Subcutaneous abdominal adipose tissue (tissue), 5 donors: ENCODE measurements at regions not wholly inside any gene's neighbourhood (a gene's known extent, or its start where the extent isn't known, plus 50 kb on each side); places are given as distances from the start of the nearest gene placed in this dataset.
"Not testable (repeated sequence)": the region's sequence is repeated elsewhere in the genome, so short reads cannot be mapped to it uniquely, and the experiment has no call there.

ENCODE experiments used
- H3K27ac ChIP-seq: one replicate; pipeline ENCODE4 v1.7.0; 2013; ENCODE audit warnings: low read depth, mild to moderate bottlenecking, inconsistent platforms, low read length, moderate library complexity
- H3K27me3 ChIP-seq, 5 donors: one replicate each; pipeline ENCODE4 v1.7.0; 2013; ENCODE audit warnings: low read length in 5 of 5, inconsistent platforms in 1 of 5; ENCODE audit not compliant: control insufficient read depth in 5 of 5, insufficient read depth in 4 of 5
- H3K36me3 ChIP-seq, 5 donors: one replicate each; pipeline ENCODE4 v1.7.0; 2013; ENCODE audit warnings: low read length in 5 of 5; ENCODE audit not compliant: control insufficient read depth in 5 of 5, insufficient read depth in 5 of 5
- H3K4me1 ChIP-seq, 5 donors: one replicate each; pipeline ENCODE4 v1.7.0; 2013; ENCODE audit warnings: low read length in 5 of 5, mild to moderate bottlenecking in 3 of 5, moderate library complexity in 1 of 5; ENCODE audit not compliant: control insufficient read depth in 5 of 5, insufficient read depth in 5 of 5
- H3K4me3 ChIP-seq, 5 donors: one replicate each; pipeline ENCODE4 v1.7.0; 2013; ENCODE audit warnings: low read length in 5 of 5, low read depth in 1 of 5
- H3K9ac ChIP-seq, 5 donors: one replicate each; pipeline ENCODE4 v1.7.0; 2013; ENCODE audit warnings: low read length in 5 of 5, mild to moderate bottlenecking in 4 of 5, moderate library complexity in 3 of 5
- H3K9me3 ChIP-seq, 5 donors: one replicate each; pipeline ENCODE4 v1.7.0; 2013; ENCODE audit warnings: low read length in 5 of 5; ENCODE audit not compliant: control insufficient read depth in 5 of 5
- donor health status: healthy.
- donor health status: healthy.
- donor health status: healthy.
- donor health status: healthy.
- donor health status: healthy.

DNA sequence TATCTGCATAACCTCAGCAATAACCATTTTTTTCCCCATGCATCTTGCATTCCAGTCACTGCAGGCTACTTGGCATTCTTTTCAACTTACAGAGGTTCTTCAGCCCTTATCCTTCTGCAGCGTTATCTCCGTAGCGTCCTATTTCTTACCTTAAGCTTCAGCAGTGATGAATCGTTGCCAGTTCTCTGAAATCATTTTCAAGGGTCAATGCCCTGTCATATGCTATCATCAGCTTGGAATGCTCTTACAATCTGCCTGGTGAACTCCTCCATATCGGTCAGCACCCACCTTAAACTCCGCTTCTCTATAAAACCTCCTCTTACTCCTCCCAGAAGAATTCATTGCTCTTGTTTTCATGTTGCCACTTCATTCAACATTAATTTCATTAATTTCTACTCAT, 105.1 kb upstream of the DPH5 start:
- Histone ChIP-seq H3K27ac (no peak overlapping the region), H3K4me3 (no peak overlapping the region), H3K36me3 (no peaks in the 10 kb centered on the region), H3K4me1 (peaks cover 0 to 7% (median 0%) of the 10 kb centered on the region in 5 donors), H3K9ac (no peak overlapping the region), H3K9me3 (no peaks in the 10 kb centered on the region), H3K27me3 (peaks cover 0 to 4% (median 0%) of the 10 kb centered on the region in 5 donors)

DNA sequence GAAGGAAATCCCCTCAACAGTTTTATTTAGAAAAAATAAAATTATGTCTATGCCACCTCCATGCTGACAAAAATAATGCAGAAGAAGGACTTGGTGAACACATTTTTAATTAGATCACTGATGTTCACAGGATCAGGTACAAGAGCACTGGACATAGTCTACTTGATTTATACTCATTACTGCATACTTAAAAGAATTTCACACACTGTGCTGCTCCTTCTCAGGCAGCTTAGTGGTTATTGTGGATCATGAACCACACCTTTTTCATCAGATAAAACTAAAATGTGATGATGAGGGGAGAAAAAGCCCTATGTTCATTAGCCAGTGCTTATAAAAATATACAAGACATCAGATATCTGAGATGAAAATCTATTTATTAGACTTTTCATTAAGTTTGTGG, 103.3 kb upstream of the DPH5 start:
- Histone ChIP-seq H3K4me3 (no peak overlapping the region), H3K36me3 (no peaks in the 10 kb centered on the region), H3K27ac (no peak overlapping the region), H3K9ac (no peak overlapping the region), H3K4me1 (peaks cover 0 to 7% (median 0%) of the 10 kb centered on the region in 5 donors), H3K9me3 (no peaks in the 10 kb centered on the region), H3K27me3 (peaks cover 0 to 4% (median 0%) of the 10 kb centered on the region in 5 donors)

DNA sequence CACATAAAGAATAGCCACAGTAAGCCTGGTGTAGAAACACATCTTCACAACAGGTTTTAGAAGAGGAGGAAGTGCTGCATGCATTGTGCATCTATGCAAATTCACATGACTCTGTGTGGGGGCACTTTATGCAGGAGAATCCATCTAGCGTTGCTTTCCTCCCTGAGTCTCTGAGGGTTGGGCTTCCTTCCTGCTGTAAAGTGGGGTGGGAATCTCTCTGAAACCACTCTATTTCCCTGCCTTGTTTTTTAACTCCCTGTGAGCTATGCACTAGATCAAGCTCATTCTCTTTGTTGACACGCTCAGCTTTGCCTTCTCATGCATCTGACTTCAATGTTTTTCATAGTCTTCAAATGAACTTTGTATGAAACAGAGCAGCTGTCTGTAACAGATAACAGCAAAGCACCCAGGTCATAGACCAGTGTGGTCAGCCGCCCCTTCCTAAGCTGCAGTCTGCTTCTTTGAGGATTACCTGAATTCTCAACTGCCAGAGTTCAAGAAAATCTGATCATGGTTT, 102.7 kb upstream of the DPH5 start:
- no peaks in the 10 kb centered on the region for H3K36me3 ChIP-seq
- no peak overlapping the region for H3K27ac ChIP-seq

DNA sequence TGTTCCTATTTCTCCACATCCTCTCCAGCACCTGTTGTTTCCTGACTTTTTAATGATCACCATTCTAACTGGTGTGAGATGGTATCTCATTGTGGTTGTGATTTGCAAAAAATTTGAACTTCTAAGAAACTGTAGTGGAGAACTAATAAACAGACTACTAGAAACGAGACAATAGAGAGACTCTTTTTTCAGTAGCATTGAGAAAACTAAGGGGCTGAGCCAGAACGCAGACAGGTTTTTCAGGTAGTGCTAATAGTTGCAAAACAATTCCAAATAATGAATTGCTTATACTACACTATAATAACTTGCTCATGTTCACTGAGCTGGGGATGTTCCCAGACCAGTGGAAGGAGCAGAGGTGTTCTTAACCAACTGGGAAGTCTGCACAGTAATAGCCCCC, 98.8 kb upstream of the DPH5 start:
- Histone ChIP-seq H3K9me3 (no peaks in the 10 kb centered on the region), H3K27ac (no peak overlapping the region), H3K36me3 (no peaks in the 10 kb centered on the region), H3K27me3 (no peaks in the 10 kb centered on the region), H3K4me3 (no peak overlapping the region), H3K9ac (no peak overlapping the region), H3K4me1 (peaks cover 0 to 7% (median 0%) of the 10 kb centered on the region in 5 donors)

More for the DNA sequence above, 102.7 kb upstream of the DPH5 start:
- peaks cover 0 to 7% (median 0%) of the 10 kb centered on the region in 5 donors for H3K4me1 ChIP-seq
- no peaks in the 10 kb centered on the region for H3K9me3 ChIP-seq
- no peak overlapping the region for H3K4me3 ChIP-seq
- H3K9ac ChIP-seq: no peak overlapping the region
- peaks cover 0 to 4% (median 0%) of the 10 kb centered on the region in 5 donors for H3K27me3 ChIP-seq

DNA sequence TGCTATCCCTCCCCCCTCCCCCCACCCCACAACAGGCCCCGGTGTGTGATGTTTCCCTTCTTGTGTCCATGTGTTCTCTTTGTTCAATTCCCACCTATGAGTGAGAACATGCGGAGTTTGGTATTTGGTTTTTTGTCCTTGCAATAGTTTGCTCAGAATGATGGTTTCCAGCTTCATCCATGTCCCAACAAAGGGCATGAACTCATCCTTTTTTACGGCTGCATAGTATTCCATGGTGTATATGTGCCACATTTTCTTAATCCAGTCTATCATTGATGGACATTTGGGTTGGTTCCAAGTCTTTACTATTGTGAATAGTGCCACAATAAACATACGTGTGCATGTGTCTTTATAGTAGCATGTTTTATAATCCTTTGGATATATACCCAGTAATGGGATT, 98.3 kb upstream of the DPH5 start:
- not testable (repeated sequence) for H3K9ac ChIP-seq, H3K27me3 ChIP-seq, H3K36me3 ChIP-seq, H3K27ac ChIP-seq, H3K4me3 ChIP-seq, H3K4me1 ChIP-seq, H3K9me3 ChIP-seq

DNA sequence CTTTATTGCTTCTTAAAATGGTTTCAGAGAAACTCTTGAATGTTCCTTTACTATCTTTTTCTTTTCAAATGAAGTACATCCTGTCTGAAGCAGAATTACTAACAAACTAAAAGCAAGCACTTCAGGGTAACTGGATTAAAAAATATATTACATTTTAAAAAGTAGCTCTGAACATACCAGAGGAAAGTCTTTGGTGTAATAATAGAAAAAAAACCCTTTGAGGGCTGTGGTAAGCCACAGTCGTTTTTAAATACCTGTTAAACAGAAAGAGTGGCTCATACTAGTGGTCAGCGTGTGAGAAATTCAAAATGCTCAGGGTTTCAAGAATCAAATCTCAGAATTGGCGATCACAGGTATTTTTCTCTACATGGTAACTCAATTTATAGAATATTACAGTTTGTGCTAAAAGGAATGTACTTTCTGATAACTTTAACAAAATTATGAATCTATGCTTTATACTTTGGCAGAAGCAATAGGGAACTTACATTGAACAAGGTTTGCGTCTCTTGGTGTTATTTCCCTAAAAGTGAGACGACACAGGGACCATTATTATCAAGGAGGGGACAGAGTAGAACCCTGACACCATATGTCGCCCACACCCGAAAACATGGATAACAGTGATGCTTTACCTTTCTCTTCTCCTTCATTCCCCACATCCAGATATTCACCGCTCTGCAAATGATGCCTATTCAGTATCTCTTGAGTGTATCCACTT, 97.0 kb upstream of the DPH5 start:
- H3K36me3 ChIP-seq: no peaks in the 10 kb centered on the region
- no peaks in the 10 kb centered on the region for H3K4me1 ChIP-seq
- no peak overlapping the region for H3K27ac ChIP-seq
- H3K9ac ChIP-seq: no peak overlapping the region
- H3K4me3 ChIP-seq: no peak overlapping the region
- H3K9me3 ChIP-seq: no peaks in the 10 kb centered on the region
- H3K27me3 ChIP-seq: no peaks in the 10 kb centered on the region

DNA sequence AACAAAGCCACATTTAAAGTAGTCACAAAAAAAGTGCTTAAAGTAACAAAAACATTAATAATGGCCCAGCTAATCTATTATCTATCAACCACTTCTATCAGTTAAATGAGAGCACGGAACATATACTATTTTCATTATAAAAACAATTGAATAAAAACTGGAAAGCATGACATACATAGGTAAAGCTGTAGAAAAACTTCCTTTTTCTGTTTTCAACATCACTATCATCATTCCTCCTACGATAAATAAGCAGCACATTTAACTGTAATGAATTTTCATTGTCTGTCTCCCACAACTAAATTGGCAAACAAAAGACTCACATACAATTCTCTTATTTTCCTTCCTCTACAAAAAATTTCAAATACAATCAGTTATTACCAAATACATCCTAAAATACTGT, 96.4 kb upstream of the DPH5 start:
- H3K4me3 ChIP-seq: no peak overlapping the region
- no peaks in the 10 kb centered on the region for H3K27me3 ChIP-seq
- H3K9ac ChIP-seq: no peak overlapping the region
- H3K36me3 ChIP-seq: no peaks in the 10 kb centered on the region
- H3K9me3 ChIP-seq: no peaks in the 10 kb centered on the region
- no peaks in the 10 kb centered on the region for H3K4me1 ChIP-seq
- H3K27ac ChIP-seq: no peak overlapping the region

DNA sequence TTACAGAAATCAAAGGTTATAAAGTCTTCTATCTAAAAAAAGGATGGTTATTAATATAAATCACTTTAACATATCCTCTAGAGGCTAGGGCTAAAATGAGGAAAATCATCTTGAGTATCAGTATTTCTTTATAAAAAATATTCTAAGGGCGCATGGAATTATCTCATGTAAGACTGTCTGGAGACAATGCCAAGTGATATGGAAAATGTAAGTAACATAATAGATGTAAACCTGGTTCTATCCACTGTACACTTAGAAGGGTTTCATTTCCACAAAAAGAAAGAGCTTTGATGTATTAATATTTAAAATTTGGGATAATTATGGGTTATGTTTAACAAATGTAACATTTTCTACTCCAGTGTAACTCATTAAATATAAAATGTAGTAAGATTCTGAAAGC, 95.9 kb upstream of the DPH5 start:
- H3K9me3 ChIP-seq: no peaks in the 10 kb centered on the region
- no peaks in the 10 kb centered on the region for H3K4me1 ChIP-seq
- H3K9ac ChIP-seq: no peak overlapping the region
- no peak overlapping the region for H3K4me3 ChIP-seq
- no peaks in the 10 kb centered on the region for H3K27me3 ChIP-seq
- no peaks in the 10 kb centered on the region for H3K36me3 ChIP-seq
- no peak overlapping the region for H3K27ac ChIP-seq

DNA sequence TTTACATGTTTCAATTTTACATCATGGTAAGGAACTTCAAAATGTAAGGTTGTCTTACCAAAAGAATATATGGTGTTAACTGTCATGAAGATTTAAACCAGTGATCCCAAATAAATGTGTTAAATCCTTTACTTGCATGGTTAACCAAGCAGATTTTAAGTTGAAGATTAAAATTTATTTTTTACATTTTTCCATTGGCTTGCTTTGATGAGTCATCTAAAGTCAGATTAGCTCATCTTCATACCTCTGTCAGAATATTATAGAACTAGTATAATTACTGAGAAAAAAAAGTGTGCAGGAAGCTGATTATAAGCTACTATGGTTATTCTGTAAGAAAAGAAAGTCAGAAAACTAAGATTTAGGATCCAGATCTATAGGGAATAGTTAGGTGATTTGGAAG, 95.3 kb upstream of the DPH5 start:
- H3K4me3 ChIP-seq: no peak overlapping the region
- no peak overlapping the region for H3K27ac ChIP-seq
- no peaks in the 10 kb centered on the region for H3K9me3 ChIP-seq
- no peaks in the 10 kb centered on the region for H3K27me3 ChIP-seq
- peaks cover 0 to 1% (median 0%) of the 10 kb centered on the region in 5 donors for H3K4me1 ChIP-seq
- no peak overlapping the region for H3K9ac ChIP-seq
- H3K36me3 ChIP-seq: no peaks in the 10 kb centered on the region

DNA sequence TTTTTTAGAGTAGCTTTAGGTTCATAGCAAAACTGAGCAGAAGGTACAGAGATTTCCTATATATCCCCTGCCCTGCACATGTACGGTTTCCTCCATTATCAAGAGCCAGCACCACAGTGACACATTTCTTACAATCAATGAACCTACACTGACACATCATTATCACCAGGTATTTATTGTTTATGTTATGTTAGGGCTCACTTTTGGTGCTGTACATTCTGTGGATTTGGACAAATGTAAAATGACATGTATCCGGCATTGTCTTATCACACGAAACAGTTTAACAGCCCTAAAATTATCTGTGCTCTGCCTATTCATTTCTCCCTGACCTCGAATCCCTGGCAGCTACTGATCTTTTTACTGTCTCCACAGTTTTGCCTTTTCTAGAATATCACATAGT, 93.7 kb upstream of the DPH5 start:
- Histone ChIP-seq H3K9ac (no peak overlapping the region), H3K4me3 (no peak overlapping the region), H3K9me3 (no peaks in the 10 kb centered on the region), H3K27ac (no peak overlapping the region), H3K36me3 (no peaks in the 10 kb centered on the region), H3K4me1 (peaks cover 0 to 5% (median 0%) of the 10 kb centered on the region in 5 donors), H3K27me3 (no peaks in the 10 kb centered on the region)
